HG03442 (cell line): ENCODE measurements at regions not wholly inside any gene's neighbourhood (a gene's known extent, or its start where the extent isn't known, plus 50 kb on each side); places are given as distances from the start of the nearest gene placed in this dataset.

ENCODE experiments used
- ATAC-seq: cut with Tn5 transposase; IDR thresholded peaks from one replicate; pipeline ENCODE4 v1.9.1; 2021; ENCODE audit warnings: mild to moderate bottlenecking, moderate library complexity; ENCODE audit not compliant: unreplicated experiment

- ATAC-seq, result no peak
Measured at GRCh38 chr10:9636216-9636615, 1381.5 kb upstream of the CELF2 start.

DNA sequence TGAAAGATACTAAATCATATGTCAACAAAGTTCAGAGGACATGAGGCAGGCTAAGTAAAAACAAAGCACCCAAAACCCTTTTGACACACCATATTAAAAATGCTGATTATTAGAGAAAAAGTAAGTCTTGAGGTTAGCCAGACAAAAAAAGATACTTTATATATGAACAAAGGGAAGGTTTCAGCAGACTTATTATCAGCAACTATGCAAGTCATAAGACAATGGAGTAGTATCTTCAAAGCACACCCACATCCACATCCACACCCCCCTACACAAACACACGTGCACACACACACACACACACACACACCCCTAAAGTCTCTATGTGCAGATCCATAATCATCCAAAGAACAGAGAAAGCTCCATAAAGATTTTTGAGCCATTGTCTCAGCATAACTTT lies 1373.9 kb upstream of the CELF2 start:
- ATAC-seq, result no peak

GRCh38 chr10:9645404-9645803 lies 1372.3 kb upstream of the CELF2 start:
- ATAC-seq, result no peak

DNA sequence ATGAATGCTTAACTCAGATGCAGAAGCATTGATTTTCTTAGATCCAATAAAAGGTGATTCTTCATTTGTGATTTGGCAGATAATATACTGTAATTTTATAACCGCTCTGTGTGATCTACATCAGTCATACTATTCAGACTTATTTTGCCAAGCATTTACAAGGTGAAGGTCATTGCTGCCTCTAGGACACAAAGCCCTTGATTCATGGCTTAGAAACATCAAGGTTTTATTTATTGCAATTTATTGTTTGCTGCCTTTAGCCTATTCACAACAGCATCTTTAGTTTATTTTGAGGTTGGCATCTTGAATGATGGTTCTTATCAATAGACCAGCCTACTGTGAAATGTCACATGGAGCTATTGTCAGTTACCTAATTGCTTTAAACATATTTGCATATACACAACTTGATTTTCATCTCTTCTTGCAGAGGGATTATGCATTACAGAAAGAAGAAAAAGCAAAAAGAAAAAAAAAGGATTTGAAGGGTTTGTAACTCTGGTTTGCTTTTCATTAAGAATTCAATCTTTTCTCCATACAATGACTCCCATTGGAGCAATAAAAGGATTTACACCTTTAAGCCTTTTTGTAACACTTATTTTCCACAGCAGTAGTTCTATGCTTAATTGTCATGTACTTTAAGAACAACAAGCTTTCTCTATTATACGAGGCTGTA lies 1371.6 kb upstream of the CELF2 start:
- no peak for ATAC-seq

GRCh38 chr10:9654261-9654660 lies 1363.4 kb upstream of the CELF2 start:
- no peak for ATAC-seq

DNA sequence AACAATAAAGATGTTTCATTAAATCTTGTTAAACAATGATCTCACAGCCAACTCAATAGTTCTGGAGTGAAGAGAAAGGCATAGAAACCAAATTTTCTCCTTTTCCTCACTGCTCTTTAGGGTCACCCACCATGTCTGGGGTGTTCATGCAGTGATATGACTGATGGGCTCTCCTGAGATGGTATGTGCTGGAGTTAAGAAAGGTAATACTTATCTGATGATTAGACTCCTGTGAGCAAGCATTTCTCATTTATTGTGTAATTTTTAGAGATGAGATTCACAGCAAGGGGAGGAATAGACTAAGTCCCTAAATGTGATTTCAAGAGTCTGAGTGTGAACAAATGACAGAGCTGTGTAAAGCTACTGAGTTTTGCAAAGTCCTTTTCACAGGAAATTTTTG lies 1361.3 kb upstream of the CELF2 start:
- ATAC-seq, result no peak

- no peak for ATAC-seq
Measured at GRCh38 chr10:9656996-9657395, 1360.7 kb upstream of the CELF2 start.

DNA sequence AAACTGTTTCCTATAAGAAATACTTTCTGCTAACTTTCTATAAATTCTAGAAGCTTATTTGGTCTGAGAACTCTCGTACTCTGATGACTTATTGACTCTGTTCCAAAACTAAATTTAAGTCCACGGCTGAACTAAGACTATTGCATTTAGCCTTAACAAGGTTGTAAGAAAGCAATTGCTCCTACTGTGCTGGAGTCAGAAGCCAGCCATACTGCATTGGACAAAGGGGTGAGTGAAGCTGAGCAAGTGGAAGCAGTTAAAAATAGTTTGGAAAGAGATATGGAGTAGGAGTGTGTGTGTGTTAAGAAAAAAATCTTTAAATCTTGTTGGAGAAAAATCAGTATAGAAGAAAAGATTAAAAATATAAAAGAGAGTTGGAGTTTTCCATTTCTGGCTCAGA lies 1360.1 kb upstream of the CELF2 start:
- ATAC-seq, result no peak

GRCh38 chr10:9668411-9668810 lies 1349.3 kb upstream of the CELF2 start:
- no peak for ATAC-seq

DNA sequence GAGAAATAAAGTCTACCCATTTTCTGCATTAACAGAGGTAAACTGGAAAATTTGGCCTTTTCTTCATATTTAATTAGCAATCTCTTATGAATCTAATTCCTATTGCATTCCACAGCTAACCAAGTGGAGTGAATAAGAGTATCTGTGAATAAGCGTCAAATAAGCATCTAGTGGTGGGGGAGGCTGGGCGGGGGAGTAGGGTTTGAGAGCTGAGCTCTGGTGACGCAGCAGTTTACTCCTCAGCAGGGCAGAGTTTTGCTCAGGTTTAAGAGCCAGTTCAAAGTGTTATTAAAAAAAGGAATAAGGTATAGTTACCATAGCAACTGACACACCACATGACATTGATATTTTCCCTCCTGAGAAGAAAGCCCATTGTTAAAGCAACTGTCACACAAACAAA lies 1346.8 kb upstream of the CELF2 start:
- ATAC-seq, result no peak

- ATAC-seq, result no peak
Measured at GRCh38 chr10:9681655-9682054, 1336.0 kb upstream of the CELF2 start.

GRCh38 chr10:9682802-9683201 lies 1334.9 kb upstream of the CELF2 start:
- ATAC-seq, result no peak

- no peak for ATAC-seq
Measured at GRCh38 chr10:9684186-9684585, 1333.5 kb upstream of the CELF2 start.

- ATAC-seq, result no peak
Measured at GRCh38 chr10:9685596-9685995, 1332.1 kb upstream of the CELF2 start.

DNA sequence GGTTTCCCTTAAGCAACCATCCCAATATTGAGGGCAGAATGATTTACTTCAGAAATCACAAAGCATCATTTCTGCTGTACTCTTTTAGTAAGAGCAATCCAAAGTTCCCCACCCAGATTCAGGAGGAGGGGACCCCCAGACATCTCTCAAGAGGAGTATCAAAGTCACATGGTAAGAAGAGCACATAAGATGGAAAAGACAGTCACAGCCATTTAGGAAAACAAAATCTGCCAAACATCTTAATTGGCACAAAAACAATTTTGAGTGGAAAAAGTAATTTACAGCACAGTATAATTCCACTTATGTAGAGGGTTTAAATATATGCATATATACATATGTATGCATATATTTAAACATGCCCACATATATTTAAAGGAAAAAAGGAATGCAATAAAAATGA lies 1329.0 kb upstream of the CELF2 start:
- no peak for ATAC-seq

DNA sequence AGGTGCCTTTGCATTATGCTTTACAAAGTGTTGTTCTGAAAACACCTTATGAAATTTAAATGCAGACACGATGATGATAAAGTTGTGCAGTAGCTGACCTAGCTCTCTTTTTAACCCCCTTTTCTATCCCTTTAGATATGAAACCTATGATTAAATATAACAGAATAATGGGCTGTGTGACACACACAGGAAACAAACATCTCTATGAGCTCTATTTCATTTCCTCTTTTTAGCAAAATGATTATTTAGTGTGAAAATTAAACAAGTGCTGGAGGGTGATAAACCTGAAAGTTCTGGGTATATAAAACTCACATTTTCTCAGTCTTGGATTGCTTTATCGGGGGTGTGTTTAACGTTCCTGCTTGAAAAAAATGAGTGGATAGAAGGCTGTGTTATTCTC lies 1310.5 kb upstream of the CELF2 start:
- no peak for ATAC-seq

GRCh38 chr10:9709849-9710248 lies 1307.8 kb upstream of the CELF2 start:
- no peak for ATAC-seq

GRCh38 chr10:9712393-9712792 lies 1305.3 kb upstream of the CELF2 start:
- ATAC-seq, result no peak

- ATAC-seq, result no peak
Measured at GRCh38 chr10:9719246-9719645, 1298.4 kb upstream of the CELF2 start.

- no peak for ATAC-seq
Measured at GRCh38 chr10:9733766-9734165, 1283.9 kb upstream of the CELF2 start.

DNA sequence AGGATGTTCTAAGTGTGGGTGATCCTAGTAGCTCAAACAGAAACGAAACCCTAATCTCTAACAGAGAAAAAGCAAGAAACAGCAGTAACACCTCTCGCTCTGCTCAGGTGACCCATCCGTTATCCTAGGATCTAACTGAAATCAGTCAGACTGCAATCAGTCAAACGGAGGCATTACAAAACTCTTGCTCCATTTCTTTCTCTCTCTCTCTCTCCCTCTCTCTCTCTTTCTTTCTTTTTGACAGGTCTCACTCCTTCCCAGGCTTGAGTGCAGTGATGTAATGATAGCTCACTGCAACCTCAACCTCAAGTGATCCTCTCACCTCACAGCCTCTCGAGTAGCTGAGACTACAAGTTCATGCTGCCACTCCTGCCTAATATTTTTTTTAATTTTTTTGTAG lies 1283.5 kb upstream of the CELF2 start:
- ATAC-seq, result no peak

DNA sequence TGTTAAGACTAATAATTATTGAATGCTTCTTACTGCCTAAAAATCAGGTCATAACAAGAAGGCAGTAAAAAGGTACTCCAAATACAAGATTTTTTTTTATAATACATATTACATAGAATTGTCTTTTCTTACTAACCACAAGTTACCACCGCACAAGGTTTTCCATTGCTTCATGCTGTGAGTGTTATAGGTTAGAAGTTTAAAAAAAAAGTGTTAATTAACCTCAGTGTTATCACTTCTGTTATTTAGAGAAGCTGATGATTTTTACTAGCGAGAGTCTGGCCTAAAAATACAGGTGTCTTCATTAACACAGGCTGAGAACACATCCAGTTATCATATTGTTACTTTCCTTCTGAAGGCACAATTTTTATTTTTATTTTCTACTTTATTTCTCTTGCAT lies 1281.9 kb upstream of the CELF2 start:
- ATAC-seq, result no peak

DNA sequence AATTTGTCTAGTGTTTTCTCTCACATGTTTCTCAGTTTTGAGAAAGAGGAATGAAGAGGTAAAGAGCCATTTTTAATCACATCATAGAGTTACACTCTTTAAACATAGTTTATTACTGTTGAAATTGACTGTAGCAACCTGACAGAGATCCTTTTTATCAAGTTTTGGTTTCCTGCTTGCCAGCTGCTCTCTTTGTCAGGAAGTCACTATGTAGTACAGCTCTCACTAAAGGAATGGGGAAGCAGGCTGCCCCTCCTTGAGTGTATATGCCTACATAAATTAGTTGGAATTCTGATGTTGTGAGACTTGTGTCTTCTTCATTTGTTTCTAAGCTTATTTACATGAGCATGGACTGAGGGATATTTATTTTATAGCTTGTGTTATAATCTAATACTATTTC lies 1274.0 kb upstream of the CELF2 start:
- ATAC-seq, result no peak
